ENCODE measurements at regions not wholly inside any gene's neighbourhood (a gene's known extent, or its start where the extent isn't known, plus 50 kb on each side); places are given as distances from the start of the nearest gene placed in this dataset.

- Histone ChIP-seq H3K36me3 (ENCODE audit: low read depth) (no peaks in the 10 kb centered on the region), H3K9me3 (ENCODE audit: severe bottlenecking) (no peaks in the 10 kb centered on the region), H3K4me1 (ENCODE audit: insufficient read depth, poor library complexity, severe bottlenecking) (peaks cover 17% of the 10 kb centered on the region), H3K27me3 (ENCODE audit: insufficient read depth, poor library complexity, severe bottlenecking) (no peaks in the 10 kb centered on the region), H3K4me3 (ENCODE audit: severe bottlenecking) (no peak overlapping the region), H3K27ac (ENCODE audit: poor library complexity, severe bottlenecking) (peak overlapping the region; percentile 41)
- DNase-seq (ENCODE audit: low spot score) = no peak
- TF ChIP-seq, protein P1, sequence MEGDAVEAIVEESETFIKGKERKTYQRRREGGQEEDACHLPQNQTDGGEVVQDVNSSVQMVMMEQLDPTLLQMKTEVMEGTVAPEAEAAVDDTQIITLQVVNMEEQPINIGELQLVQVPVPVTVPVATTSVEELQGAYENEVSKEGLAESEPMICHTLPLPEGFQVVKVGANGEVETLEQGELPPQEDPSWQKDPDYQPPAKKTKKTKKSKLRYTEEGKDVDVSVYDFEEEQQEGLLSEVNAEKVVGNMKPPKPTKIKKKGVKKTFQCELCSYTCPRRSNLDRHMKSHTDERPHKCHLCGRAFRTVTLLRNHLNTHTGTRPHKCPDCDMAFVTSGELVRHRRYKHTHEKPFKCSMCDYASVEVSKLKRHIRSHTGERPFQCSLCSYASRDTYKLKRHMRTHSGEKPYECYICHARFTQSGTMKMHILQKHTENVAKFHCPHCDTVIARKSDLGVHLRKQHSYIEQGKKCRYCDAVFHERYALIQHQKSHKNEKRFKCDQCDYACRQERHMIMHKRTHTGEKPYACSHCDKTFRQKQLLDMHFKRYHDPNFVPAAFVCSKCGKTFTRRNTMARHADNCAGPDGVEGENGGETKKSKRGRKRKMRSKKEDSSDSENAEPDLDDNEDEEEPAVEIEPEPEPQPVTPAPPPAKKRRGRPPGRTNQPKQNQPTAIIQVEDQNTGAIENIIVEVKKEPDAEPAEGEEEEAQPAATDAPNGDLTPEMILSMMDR (IDR thresholded peaks at IDR 0.05; ENCODE audit: poor library complexity, severe bottlenecking) = no peak
- peak; percentile 74 for ATAC-seq (ENCODE audit: low read depth)
Observed at GRCh38 chr3:171967137-171967783, 72.1 kb upstream of the FNDC3B start.

DNA sequence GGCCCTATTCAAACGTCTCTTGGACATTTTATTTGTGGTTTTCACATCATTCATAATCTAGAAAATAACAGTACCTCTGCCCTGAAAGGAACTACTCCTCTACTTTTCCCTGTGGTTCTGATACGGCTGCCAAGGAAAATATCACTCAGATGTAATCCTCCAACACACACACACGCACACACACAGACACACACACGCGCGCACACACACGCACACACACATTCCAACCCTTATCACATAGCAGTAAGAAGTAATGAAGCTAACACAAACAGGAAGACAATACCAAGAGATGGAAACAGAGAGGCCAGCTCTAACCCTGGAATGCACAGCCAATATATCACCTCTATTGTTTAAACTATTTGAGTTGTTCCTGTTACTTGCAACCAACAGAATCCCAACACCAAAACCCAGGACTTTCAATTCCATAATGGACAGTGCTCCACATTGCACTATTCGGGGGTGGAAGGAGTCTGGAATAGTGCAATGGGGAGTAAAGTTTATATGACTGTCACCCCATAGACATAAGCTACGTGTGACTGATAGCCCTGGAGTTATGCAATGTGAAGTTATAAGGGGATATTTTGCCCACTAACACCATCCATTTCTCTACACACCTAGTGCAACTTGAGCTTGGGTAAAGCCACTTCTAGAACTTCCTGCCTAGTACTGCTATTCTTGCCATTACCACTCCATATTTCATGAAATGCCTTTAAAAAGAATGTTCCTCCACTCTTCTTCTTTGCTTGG lies 71.3 kb upstream of the FNDC3B start:
- peaks cover 17% of the 10 kb centered on the region for H3K4me1 ChIP-seq (ENCODE audit: insufficient read depth, poor library complexity, severe bottlenecking)
- H3K27ac ChIP-seq (ENCODE audit: poor library complexity, severe bottlenecking) = peak overlapping the region; percentile 41
- no peak for DNase-seq (ENCODE audit: low spot score)
- H3K27me3 ChIP-seq (ENCODE audit: insufficient read depth, poor library complexity, severe bottlenecking) = no peaks in the 10 kb centered on the region
- no peaks in the 10 kb centered on the region for H3K36me3 ChIP-seq (ENCODE audit: low read depth)
- TF ChIP-seq, protein P1 (IDR thresholded peaks at IDR 0.05; ENCODE audit: poor library complexity, severe bottlenecking) = no peak
- no peaks in the 10 kb centered on the region for H3K9me3 ChIP-seq (ENCODE audit: severe bottlenecking)
- no peak overlapping the region for H3K4me3 ChIP-seq (ENCODE audit: severe bottlenecking)
- ATAC-seq (ENCODE audit: low read depth) = no peak

GRCh38 chr3:171970301-171970788 lies 69.0 kb upstream of the FNDC3B start:
- DNase-seq (ENCODE audit: low spot score) = no peak
- H3K27ac ChIP-seq (ENCODE audit: poor library complexity, severe bottlenecking) = no peak overlapping the region
- TF ChIP-seq, protein P1 (IDR thresholded peaks at IDR 0.05; ENCODE audit: poor library complexity, severe bottlenecking) = no peak

DNA sequence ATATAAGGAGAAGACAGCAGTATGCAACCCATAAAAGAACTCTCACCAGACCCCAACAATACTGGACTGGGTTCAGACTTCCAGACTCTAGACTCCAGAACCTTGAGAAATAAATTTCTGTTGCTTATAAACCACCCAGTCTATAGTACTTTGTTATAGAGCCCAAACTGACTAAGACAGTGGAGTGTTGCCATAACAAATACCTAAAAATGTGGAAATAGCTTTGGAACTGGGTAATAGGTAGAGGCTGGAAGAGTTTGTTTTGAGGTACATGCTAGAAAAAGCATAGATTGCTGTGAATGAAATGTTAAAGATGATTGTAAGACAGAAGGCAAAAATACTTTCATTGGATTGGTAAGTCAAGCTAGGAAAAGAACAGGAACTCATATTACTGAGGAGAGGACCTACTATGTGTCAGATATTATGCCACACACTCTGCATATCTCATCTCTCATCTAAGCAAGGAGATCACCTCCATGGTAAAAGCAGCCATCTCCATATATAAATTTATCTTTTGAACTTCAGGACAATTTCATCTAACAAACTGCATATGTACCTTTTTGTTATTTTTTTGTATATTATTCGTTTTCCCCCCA lies 67.4 kb upstream of the FNDC3B start:
- DNase-seq (ENCODE audit: low spot score) = no peak
- peaks cover 10% of the 10 kb centered on the region for H3K4me1 ChIP-seq (ENCODE audit: insufficient read depth, poor library complexity, severe bottlenecking)
- no peaks in the 10 kb centered on the region for H3K36me3 ChIP-seq (ENCODE audit: low read depth)

More at GRCh38 chr3:171970301-171970788, 69.0 kb upstream of the FNDC3B start:
- Histone ChIP-seq H3K4me1 (ENCODE audit: insufficient read depth, poor library complexity, severe bottlenecking) (peaks cover 17% of the 10 kb centered on the region), H3K27me3 (ENCODE audit: insufficient read depth, poor library complexity, severe bottlenecking) (no peaks in the 10 kb centered on the region), H3K9me3 (ENCODE audit: severe bottlenecking) (no peaks in the 10 kb centered on the region), H3K36me3 (ENCODE audit: low read depth) (no peaks in the 10 kb centered on the region), H3K4me3 (ENCODE audit: severe bottlenecking) (no peak overlapping the region)
- no peak for ATAC-seq (ENCODE audit: low read depth)

More for the DNA sequence above, 67.4 kb upstream of the FNDC3B start:
- no peaks in the 10 kb centered on the region for H3K9me3 ChIP-seq (ENCODE audit: severe bottlenecking)
- no peaks in the 10 kb centered on the region for H3K27me3 ChIP-seq (ENCODE audit: insufficient read depth, poor library complexity, severe bottlenecking)
- no peak overlapping the region for H3K4me3 ChIP-seq (ENCODE audit: severe bottlenecking)
- 0 out of 3 replicates have a peak, but pooled peaks have one; percentile 32 for ATAC-seq (ENCODE audit: low read depth)
- TF ChIP-seq, protein P1 (IDR thresholded peaks at IDR 0.05; ENCODE audit: poor library complexity, severe bottlenecking) = no peak
- no peak overlapping the region for H3K27ac ChIP-seq (ENCODE audit: poor library complexity, severe bottlenecking)

Data from RWPE2 (cell line).